Right lung (tissue), 2 donors: ENCODE measurements at regions not wholly inside any gene's neighbourhood (a gene's known extent, or its start where the extent isn't known, plus 50 kb on each side); places are given as distances from the start of the nearest gene placed in this dataset.
A peak's percentile ranks its signal among the peaks of the same experiment; 100 is the strongest.

Experiments used
- DNase-seq, 2 donors: peaks; one replicate each; pipeline ENCODE4 v3.0.0-alpha.2; 2013

DNA sequence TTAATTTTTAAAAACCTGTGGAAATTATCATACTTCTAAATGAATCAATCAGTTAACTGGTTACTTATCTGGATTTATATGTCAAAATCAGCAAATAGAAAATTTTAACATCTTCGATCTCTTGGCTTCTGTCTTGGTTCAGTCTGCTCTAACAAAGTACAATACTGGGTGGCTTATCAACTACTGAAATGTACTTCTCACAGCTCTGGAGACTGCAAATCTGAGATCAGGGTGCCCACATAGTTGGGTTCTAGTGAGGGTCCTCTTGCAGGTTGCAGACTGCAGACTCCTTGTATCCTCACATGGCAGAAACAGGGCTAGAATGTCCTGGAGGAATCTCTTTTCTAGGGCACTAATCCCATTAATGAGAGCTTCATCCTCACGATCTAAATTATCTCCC lies 1851.6 kb upstream of the TENM3 start:
- DNase-seq: no peak

DNA sequence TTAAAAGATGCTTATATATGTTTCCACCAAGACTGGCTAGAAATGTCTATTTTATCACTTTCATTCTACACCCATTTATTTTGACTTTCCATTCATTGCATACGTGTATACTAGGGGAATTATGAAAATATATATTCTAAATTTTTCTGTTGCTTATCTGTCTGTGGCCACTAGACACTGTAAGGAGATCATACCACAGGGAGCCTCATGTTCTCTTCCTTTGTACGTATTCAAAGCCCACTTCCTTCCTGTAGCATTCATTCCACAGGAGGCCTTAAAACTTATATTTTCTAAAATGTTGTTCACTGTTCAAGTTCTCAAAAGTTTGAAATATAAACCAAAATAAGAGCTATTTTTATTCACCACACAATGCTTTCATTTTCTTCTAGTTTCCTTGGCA lies 1848.9 kb upstream of the TENM3 start:
- no peak for DNase-seq

DNA sequence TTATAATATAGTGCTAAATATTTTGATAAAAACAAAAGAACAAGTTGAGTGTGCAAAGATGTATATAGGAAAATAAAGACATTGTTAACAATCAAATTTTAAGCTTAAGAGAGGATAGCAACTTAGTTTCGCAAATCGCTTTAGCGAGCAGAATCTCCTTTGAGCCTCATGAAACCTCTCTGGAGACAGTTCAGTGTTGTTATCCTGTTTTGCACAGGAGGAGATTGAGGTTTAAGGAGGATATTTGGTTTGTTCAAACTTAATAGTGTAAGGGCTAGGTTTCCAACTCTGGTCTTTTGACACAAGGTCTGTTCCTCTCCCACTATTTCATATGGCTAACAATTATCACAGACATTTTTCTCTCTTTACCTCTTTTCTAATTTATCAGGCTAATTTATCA lies 1848.5 kb upstream of the TENM3 start:
- DNase-seq: no peak

DNA sequence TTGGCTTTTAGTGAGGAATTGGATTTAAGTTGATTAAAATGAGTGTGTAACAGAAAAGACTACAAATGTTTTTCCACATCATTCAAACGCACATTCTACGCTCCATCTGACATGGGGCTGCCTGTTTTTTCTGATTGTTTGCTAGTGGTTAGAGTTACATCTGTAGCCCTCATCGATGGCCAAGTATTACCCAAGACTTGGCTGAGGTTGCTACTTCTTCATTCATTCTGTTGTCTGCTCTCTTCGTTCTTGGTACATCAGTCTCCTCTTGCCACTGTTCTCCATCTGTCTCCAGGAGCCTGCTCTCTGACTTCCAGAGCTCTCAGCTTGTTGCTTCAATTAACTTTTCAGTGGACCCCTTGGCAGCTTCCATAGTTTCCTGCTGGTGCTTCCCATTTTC lies 1844.6 kb upstream of the TENM3 start:
- DNase-seq: peak; percentile 72 to 79

DNA sequence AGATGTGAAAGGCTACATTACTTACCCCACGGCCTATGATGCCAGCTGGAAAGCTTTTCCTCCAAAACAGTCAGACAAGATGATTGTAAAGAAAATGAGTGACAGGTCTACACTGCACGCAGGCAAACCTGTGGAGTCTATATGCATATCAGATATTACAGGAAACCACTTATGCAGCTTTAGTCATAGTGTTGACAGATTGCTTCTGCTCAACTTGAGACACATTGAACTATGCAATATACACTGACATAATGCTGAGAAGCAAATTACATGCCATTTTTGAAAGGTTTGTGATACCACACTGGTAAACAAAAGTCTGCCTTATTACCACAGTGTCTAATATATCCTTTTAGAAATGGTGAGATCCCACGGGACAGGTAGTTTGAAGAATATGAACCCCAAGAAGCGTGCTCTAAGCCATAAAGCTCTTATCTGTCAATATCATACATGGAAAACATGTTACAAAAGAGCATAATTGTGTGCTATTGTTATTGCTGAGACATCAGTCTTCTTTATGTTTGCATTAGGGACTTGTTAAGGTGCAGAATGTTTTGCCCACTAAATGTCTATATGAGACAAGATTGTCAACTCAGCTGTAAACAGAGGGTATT lies 1835.8 kb upstream of the TENM3 start:
- no peak for DNase-seq

DNA sequence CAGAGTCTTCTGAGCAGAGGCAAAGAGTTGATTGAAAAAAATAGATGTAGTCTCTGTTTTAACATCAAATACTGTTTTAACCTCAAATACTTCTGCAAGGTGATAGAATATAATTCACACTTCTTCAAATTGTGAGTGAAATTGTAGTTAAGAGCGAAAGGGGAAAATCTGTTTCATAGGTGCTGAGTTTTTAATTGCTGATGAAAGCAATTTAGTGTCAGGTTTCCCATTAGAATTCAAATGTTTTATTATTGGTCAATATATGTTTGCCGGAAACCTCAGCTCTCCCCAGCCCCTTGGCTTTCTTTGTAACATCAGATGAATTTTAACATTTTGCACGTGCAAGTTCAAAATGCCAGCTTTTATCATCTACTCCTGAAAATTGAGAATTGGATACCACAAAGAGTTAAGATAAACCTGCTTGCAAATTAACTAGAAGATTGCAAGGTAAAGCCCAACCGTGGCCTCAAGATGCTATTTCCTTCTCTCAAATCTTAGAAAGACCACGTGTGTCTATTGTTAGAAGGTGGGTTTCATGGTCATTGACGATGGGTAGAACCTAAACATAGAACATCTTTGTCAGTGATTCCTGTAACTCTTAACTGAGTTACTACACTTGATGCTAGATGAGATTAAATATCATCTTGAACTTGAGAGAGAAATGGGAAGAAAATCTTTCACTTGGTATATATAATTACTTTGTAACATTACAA lies 1824.2 kb upstream of the TENM3 start:
- no peak for DNase-seq

DNA sequence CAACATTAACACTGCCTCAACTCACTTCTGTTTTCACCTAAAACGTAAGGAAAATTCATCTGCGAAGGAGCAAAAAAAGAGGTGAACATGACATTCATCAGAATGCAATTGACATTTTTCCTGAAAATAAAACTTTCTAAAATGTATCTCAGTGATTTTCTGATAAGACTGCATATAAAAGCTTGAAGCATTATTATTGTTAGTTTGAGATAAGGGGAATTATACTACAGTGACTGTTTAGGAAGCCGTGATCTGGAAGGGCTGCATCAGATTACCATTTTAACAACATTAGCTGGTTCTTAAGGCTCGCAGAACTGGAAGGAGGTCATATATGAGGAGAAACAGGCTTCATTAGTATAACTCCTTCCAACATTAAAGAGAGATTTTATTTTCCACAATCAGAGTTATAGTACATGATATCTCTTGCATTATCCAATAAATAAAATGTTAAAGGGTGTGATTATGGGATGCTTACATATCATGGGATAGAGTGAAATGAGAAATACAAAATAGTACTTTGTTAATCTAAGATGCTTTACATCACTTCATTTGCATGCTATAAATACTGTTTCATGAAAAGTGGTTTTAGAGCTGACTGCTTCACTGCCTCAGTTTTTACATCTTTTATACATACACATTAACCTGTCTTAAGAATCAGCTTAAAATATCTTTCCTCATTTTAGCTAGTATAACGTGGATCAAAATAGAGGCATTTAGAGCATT lies 1820.1 kb upstream of the TENM3 start:
- no peak for DNase-seq

DNA sequence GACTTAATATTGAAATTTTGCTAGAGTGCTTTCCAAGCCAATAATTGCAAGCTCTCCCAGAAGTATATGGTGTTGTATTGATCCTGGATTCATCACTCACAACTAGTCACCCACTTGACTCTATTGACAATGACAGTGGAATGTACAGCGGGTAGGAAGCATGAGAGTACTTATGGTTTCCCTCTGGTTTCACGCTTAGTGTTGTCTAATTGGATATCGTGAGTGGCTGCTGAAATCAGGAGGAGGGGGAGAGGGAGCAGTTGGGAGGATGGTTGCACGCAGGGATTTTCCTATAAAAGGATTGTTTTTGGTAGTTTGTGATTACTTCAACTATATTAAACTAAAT lies 1819.5 kb upstream of the TENM3 start:
- DNase-seq: no peak

DNA sequence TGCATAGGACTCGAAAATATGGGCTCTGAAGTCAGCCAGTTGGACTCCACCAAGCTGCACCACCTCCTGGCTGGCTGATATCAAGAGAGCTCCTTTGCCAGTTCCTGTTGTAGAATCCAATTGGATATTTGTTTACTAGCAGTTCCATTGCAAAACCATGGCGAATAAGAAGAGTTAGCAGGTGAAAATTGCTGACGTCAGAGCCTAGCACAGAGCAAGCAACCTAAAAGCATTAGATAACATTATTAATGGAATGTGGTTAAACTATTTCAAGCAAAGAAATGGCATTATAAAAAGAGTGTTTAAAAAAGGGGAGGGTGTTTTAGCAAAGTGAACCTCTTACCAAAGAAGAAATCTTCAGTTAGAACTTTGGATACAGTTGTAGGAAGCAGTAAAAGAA lies 1816.3 kb upstream of the TENM3 start:
- DNase-seq: no peak

DNA sequence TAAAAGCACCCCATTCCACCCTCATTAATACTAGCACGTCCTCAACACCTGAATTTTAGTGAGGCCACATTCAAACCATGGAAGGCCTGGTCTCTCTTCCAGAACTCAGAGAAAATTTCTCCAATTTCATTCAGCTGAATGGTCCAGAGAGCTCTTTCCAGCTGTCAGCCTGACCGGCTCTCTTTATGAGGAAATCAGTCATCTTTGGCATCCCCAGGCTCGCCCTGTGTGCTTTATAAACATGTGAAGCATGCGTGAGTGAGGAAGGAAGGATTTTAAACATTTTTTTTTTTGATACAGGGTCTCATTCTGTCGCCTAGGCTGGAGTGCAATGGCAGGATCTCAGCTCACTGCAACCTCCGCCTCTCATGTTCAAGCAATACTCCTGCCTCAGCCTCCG lies 1812.9 kb upstream of the TENM3 start:
- DNase-seq: no peak

DNA sequence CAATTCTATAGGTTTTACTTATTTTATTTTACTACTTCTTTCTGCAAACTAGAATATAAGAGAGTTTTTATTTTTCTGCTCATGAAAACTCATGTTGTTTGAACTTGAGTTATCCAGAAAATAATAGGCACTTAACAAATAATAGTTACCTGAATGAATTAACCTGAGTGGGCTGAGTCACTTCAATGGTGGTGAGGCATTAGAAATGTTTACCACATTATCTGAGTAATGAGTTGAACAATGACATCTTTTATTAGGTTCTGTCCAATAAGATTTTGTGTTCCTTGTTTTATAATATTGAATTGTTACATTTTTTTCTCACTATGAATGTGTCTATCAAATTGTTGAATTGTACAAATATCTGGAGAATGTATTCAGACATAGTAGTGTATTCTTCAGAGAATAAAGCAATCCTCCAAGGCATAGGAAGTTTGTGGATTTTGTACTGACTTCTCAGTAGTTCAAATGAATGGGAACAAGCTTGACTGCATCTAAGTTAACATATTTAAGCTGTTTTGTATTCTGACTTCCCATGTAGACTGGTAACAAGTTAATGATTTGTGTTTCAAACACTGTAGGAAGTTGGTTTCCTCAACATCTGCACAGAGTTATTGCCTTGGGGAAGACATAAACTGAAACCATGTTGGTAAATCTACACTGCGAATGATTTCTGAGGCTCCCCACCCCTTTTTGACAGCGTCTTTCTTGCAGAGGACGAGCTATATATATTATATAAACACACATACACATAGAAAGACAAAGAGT lies 1808.9 kb upstream of the TENM3 start:
- no peak for DNase-seq

DNA sequence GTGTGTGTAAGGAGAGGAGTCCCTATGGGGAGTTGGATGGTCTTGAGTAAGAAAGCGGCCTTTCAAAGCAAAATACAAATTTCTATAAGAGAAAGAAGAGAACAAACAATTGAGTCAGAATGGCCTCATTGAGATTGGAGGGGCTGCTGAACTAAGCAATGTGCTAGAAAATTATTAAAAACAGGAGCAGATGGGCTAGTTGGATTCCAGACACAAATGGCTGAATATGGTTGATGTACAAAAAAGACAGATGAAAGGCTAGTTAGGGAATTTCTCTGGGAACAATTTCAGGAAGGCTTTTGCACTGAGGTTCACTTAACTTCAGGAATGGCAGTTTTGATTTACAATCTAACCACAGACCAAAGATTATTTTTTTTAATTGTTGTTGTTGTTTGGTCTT lies 1806.8 kb upstream of the TENM3 start:
- DNase-seq: no peak

DNA sequence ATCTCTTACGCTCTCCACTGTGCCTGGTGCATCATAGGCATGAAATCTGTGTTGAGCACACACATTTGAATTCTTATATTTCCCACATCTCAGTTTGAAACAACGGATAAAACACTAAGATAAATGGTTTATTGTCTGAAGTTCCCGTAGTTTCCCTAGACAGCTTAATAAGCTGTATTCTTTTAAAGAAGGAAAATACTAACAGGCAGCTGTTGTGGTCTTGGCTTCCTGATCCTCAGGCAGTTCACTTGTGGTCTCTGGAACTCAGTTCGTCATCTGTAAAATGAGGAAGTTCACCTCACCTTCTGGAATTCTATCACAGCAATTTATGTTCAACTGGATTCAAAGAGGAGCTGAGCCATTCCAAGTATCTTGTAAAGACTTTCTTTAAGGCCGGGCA lies 1805.6 kb upstream of the TENM3 start:
- DNase-seq: no peak

DNA sequence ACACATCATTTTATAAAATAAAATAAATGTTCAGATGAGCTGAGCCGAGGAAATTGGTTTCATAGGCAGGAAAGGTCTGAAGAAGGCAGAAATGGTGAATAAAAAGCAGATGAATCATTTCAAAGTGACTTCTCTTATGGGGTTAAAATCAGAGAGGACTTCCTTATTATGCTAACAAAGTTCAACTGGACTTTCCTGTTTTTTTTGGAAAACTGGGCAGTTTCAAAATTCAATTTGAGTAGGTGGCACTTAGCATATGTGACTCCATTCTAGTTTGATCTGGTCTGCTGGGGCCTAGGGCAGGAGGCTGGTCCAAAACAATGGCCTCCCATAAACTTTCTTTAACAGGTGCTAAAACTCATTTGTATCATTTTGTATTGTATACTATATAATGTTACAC lies 1794.9 kb upstream of the TENM3 start:
- DNase-seq: no peak

DNA sequence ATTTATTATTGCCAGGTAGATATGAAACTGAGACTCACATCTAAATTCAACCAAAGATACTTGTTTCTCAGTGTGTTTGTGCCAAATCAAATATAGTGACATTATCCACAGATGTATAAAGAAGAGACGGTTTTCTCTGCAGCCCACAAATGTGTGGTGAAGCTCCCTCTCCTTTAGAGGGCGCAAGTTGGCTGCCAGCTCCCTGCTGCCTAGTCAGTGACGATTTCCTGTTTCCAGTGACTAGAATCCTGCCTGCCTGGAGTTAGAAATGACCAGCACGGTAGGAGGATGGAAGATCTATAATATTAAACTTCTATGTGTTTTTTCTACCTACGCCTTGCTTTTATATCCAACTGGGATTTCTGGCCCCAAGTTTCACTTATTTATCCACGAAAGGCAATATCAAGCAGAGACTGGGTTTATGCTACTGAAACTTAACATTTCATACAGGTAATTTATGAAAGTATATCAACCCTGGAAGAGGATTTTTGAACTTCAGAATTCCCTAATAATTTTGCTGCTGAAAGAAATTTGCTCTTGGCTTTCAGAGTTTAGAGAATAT lies 1793.7 kb upstream of the TENM3 start:
- DNase-seq: no peak

DNA sequence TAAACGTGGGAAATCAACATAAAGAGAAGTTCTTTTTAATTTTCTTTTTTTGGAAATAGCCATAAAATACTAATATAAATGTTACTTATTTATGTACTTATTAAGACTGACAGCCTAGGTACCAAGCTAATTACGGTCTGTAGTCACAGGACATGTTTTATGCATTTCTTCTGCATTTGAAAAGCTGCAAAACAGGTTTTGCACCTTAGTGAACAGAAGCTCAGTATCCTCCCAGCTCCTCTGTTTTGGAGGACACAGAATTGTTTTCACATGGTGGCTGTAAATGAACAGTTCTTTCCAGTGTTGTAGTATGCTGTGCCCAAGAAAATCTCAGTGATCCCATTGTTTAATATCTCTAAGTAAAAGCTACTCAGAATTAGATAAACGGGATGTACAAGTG lies 1788.0 kb upstream of the TENM3 start:
- no peak for DNase-seq

DNA sequence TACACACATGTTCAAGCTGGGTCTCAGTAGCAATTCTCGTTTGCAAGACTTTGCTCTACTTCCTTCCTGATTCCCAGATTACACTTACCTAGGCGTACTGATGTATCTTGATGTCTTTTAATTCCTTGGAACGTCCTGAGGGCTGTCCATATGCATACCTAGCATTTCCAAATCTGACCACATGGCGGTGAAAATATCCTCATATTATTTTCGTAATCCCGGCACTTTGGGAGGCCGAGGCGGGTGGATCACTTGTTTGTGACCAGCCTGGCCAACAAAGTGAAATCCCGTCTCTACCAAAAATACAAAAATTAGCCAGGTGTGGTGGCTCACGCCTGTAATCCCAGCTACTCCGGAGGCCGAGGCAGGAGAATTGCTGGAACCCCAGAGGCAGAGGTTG lies 1786.3 kb upstream of the TENM3 start:
- no peak for DNase-seq

DNA sequence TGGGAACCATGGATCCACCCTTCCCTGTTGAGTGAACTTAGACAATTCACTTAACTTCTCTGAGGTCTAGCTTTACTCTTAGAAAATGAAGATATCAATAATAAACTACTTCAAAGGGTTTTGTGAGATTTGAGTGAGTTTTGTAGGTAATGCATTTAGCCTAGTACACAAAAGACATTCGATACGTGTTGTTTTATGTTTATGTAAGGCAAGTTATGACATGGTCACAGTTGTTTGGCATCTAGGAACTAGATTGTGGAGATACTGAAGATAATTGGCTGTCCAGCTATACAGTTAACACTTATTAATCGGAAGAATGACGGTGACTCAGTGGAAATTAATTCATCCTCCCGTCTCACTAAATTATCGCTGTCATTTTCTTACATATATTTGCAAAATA lies 1781.1 kb upstream of the TENM3 start:
- DNase-seq: no peak

DNA sequence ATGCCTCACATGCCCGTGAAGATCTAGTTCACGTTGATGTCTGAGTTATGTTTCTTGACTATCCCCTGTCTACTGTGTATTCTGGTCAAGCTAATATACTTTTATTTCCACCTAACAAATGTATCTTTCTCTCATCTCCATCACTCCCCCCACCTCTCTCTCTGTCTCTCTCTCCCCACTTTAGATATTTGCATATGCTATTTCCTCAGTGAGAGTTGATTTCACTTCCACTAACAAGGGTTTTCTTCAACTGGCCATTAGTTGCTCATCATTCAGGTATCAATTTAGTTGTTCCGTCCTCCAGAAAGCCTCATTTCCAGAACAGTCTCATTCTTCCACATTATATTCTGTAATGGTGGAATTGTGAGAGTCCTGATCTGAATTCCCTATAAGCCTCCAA lies 1777.8 kb upstream of the TENM3 start:
- DNase-seq: no peak

DNA sequence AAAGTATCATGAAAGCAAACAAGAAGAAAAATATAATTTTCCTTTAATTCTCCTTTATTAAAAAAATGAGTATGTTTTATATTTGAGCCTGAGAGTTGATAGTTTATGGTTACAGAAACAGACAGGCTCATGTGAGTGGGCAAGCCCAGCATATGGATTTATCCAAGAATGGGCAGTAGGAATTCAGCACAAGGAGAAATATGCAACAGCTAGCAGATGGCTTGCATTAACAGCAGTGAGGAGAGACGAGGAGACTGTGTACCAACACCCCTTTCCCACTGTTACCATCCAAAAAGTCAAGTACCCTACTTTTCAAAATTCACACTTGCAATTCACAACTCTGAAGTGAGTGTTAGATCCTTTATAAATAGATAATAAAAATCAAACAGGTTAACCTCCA lies 1760.2 kb upstream of the TENM3 start:
- DNase-seq: no peak

DNA sequence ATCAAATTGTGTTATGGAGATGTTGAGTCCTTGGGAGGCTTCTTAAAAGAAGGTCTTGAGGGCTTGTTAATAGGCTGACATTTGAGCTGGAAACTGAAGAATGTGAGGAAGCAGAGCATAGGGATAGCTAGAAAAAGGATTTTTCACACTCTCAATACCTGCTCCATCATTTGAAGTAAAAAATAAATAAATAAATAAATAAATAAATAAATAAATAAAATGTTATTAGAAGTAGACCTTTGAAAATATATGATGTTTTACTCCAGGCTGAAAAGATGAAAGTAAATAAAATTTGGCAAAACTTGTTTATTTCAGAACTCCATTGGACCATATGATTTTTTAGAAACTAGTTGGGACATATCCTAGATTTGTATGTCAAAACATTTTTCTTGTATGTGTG lies 1757.8 kb upstream of the TENM3 start:
- no peak for DNase-seq

DNA sequence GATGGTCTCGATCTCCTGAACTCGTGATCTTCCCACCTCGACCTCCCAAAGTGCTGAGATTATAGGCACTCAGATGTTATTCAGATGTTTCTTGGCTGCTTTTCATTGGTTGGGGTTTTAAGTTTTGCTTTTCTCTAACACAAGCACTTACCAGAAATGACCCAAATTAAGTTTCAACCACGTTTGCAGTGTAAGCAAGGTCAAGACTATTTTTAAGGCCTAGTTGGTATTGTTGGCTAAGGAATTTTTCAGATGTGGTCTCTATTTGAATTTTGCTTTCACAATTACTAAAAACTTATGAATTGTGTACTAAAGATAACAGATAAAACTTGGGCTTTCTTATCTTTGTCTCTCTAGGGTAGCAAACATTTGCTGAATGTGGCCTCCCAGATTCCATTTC lies 1756.9 kb upstream of the TENM3 start:
- no peak for DNase-seq

DNA sequence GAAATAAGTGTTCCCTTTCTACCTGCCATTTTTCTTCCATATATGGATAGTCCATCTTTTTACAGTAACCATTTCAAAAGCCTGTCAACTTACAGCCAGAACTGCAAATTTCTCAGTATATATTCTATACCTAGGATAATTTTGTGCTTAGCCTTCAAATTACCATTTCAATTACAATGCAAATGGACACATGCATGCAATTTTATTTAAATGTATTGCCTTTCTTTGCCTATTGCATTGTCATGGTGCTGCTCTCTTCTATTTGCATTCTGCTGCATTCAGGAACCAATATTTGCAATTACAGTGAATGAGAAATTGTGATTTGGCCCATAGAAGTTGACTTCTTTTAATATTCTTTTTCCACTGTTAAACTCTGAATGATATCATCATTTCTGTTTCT lies 1753.4 kb upstream of the TENM3 start:
- DNase-seq: no peak
